Parathyroid adenoma (tissue), 2 donors: ENCODE measurements at regions not wholly inside any gene's neighbourhood (a gene's known extent, or its start where the extent isn't known, plus 50 kb on each side); places are given as distances from the start of the nearest gene placed in this dataset.

Experiments used
- H2AFZ ChIP-seq: fragments of 300-600 bp; sonication (generic); one replicate; pipeline ENCODE4 v1.7.0; 2017; ENCODE audit warnings: antibody characterized with exemption, mild to moderate bottlenecking
- H3K27ac ChIP-seq: fragments of 300-600 bp; sonication (generic); one replicate; pipeline ENCODE4 v1.7.0; 2017
- H3K27me3 ChIP-seq: fragments of 300-600 bp; sonication (generic); one replicate; pipeline ENCODE4 v1.7.0; 2017; ENCODE audit warnings: low read length; ENCODE audit not compliant: control insufficient read depth, insufficient read depth
- H3K36me3 ChIP-seq: fragments of 300-600 bp; sonication (generic); one replicate; pipeline ENCODE4 v1.7.0; 2017; ENCODE audit warnings: low read length; ENCODE audit not compliant: control insufficient read depth, insufficient read depth
- H3K4me1 ChIP-seq: fragments of 300-600 bp; sonication (generic); one replicate; pipeline ENCODE4 v1.7.0; 2017; ENCODE audit warnings: control low read depth
- H3K4me2 ChIP-seq: fragments of 300-600 bp; sonication (generic); one replicate; pipeline ENCODE4 v1.7.0; 2017; ENCODE audit warnings: low read length
- H3K4me3 ChIP-seq: fragments of 300-600 bp; sonication (generic); one replicate; pipeline ENCODE4 v1.7.0; 2017; ENCODE audit warnings: low read depth, low read length
- H3K79me2 ChIP-seq: fragments of 300-600 bp; sonication (generic); one replicate; pipeline ENCODE4 v1.7.0; 2017; ENCODE audit warnings: control low read depth
- H3K9ac ChIP-seq: fragments of 300-600 bp; sonication (generic); one replicate; pipeline ENCODE4 v1.7.0; 2017; ENCODE audit warnings: mild to moderate bottlenecking
- H3K9me3 ChIP-seq: fragments of 300-600 bp; sonication (generic); one replicate; pipeline ENCODE4 v1.7.0; 2017; ENCODE audit warnings: low read length; ENCODE audit not compliant: control insufficient read depth
- CTCF ChIP-seq: fragments of 300-600 bp; sonication (generic); IDR thresholded peaks from one replicate; pipeline ENCODE4 v1.7.0; 2017; ENCODE audit warnings: antibody characterized with exemption, mild to moderate bottlenecking
- donor health status: primary hyperparathyroidism.

- no peak overlapping the region for H3K4me3 ChIP-seq
- TF ChIP-seq CTCF, result no peak
- no peak overlapping the region for H3K9ac ChIP-seq
- no peaks in the 10 kb centered on the region for H3K27me3 ChIP-seq
- no peaks in the 10 kb centered on the region for H3K79me2 ChIP-seq
- H3K4me1 ChIP-seq, result no peaks in the 10 kb centered on the region
- no peaks in the 10 kb centered on the region for H3K36me3 ChIP-seq
- H3K4me2 ChIP-seq, result no peak overlapping the region
- H3K27ac ChIP-seq, result no peak overlapping the region
- no peaks in the 10 kb centered on the region for H3K9me3 ChIP-seq
- H2AFZ ChIP-seq, result no peak overlapping the region
Observed at GRCh38 chr4:125958519-125958918, 643.8 kb downstream of the FAT4 start.

GRCh38 chr4:125961626-125962025 is 646.9 kb downstream of the FAT4 start:
- no peaks in the 10 kb centered on the region for H3K27me3 ChIP-seq
- no peaks in the 10 kb centered on the region for H3K36me3 ChIP-seq
- no peak overlapping the region for H3K27ac ChIP-seq
- H3K4me2 ChIP-seq, result no peak overlapping the region
- no peaks in the 10 kb centered on the region for H3K9me3 ChIP-seq
- H3K9ac ChIP-seq, result no peak overlapping the region
- H3K4me1 ChIP-seq, result no peaks in the 10 kb centered on the region
- TF ChIP-seq CTCF, result no peak
- no peak overlapping the region for H3K4me3 ChIP-seq
- no peaks in the 10 kb centered on the region for H3K79me2 ChIP-seq
- no peak overlapping the region for H2AFZ ChIP-seq

- TF ChIP-seq CTCF, result no peak
- no peak overlapping the region for H3K27ac ChIP-seq
- no peak overlapping the region for H3K9ac ChIP-seq
- no peaks in the 10 kb centered on the region for H3K79me2 ChIP-seq
- H3K9me3 ChIP-seq, result no peaks in the 10 kb centered on the region
- H3K4me3 ChIP-seq, result no peak overlapping the region
- H3K4me1 ChIP-seq, result no peaks in the 10 kb centered on the region
- H2AFZ ChIP-seq, result no peak overlapping the region
- H3K36me3 ChIP-seq, result no peaks in the 10 kb centered on the region
- H3K27me3 ChIP-seq, result no peaks in the 10 kb centered on the region
- no peak overlapping the region for H3K4me2 ChIP-seq
Observed at GRCh38 chr4:125975861-125976397, 661.2 kb downstream of the FAT4 start.

- Histone ChIP-seq H3K4me1 (no peaks in the 10 kb centered on the region), H3K9me3 (no peaks in the 10 kb centered on the region)
- no peak for TF ChIP-seq CTCF
Observed at GRCh38 chr4:125979950-125980349, 665.2 kb downstream of the FAT4 start.

GRCh38 chr4:125983168-125983567 is 668.4 kb downstream of the FAT4 start:
- no peak overlapping the region for H2AFZ ChIP-seq
- H3K79me2 ChIP-seq, result no peaks in the 10 kb centered on the region
- no peaks in the 10 kb centered on the region for H3K36me3 ChIP-seq
- no peak overlapping the region for H3K27ac ChIP-seq
- no peak for TF ChIP-seq CTCF
- no peaks in the 10 kb centered on the region for H3K27me3 ChIP-seq
- no peak overlapping the region for H3K9ac ChIP-seq
- no peak overlapping the region for H3K4me2 ChIP-seq
- no peak overlapping the region for H3K4me3 ChIP-seq
- no peaks in the 10 kb centered on the region for H3K9me3 ChIP-seq
- no peaks in the 10 kb centered on the region for H3K4me1 ChIP-seq

More at GRCh38 chr4:125979950-125980349, 665.2 kb downstream of the FAT4 start:
- no peak overlapping the region for H3K4me2 ChIP-seq
- no peak overlapping the region for H3K9ac ChIP-seq
- no peaks in the 10 kb centered on the region for H3K27me3 ChIP-seq
- H3K27ac ChIP-seq, result no peak overlapping the region
- no peak overlapping the region for H3K4me3 ChIP-seq
- H3K36me3 ChIP-seq, result no peaks in the 10 kb centered on the region
- no peak overlapping the region for H2AFZ ChIP-seq
- H3K79me2 ChIP-seq, result no peaks in the 10 kb centered on the region
